Ishikawa (cell line): ENCODE measurements at regions not wholly inside any gene's neighbourhood (a gene's known extent, or its start where the extent isn't known, plus 50 kb on each side); places are given as distances from the start of the nearest gene placed in this dataset.

Source experiments
- CEBPB ChIP-seq: IDR thresholded peaks from 2 replicates; pipeline ENCODE4 v1.6.1; 2012
- CREB1 ChIP-seq: IDR thresholded peaks from 2 replicates; pipeline ENCODE4 v1.6.1; 2012; ENCODE audit warnings: low read depth
- EGR1 ChIP-seq: IDR thresholded peaks from 2 replicates; pipeline ENCODE4 v1.6.1; 2012
- EP300 ChIP-seq: IDR thresholded peaks from 2 replicates; pipeline ENCODE4 v1.6.1; 2012; ENCODE audit warnings: borderline replicate concordance
- FOXM1 ChIP-seq: IDR thresholded peaks from 2 replicates; pipeline ENCODE4 v1.6.1; 2012; ENCODE audit warnings: low read depth, borderline replicate concordance
- NFIC ChIP-seq: IDR thresholded peaks from 2 replicates; pipeline ENCODE4 v1.6.1; 2012
- RAD21 ChIP-seq: IDR thresholded peaks from 2 replicates; pipeline ENCODE4 v1.6.1; 2012; ENCODE audit warnings: low read depth
- TAF1 ChIP-seq: IDR thresholded peaks from 2 replicates; pipeline ENCODE4 v1.6.1; 2012; ENCODE audit warnings: low read depth, mild to moderate bottlenecking
- TCF12 ChIP-seq: IDR thresholded peaks from 2 replicates; pipeline ENCODE4 v1.6.1; 2012; ENCODE audit warnings: low read depth
- TEAD4 ChIP-seq: IDR thresholded peaks from 2 replicates; pipeline ENCODE4 v1.6.1; 2012
- YY1 ChIP-seq: IDR thresholded peaks from 2 replicates; pipeline ENCODE4 v1.6.1; 2012; ENCODE audit warnings: low read depth
- ZBTB7A ChIP-seq: IDR thresholded peaks from 2 replicates; pipeline ENCODE4 v1.6.1; 2012; ENCODE audit warnings: low read depth
- TF ChIP-seq, protein P1 (sequence below): IDR thresholded peaks from 2 replicates; pipeline ENCODE4 v1.6.1; 2012
- TF ChIP-seq, protein P2 (sequence below): IDR thresholded peaks from 2 replicates; pipeline ENCODE4 v1.6.1; 2012; ENCODE audit warnings: low read depth, mild to moderate bottlenecking
- TF ChIP-seq, protein P3 (sequence below): IDR thresholded peaks from 2 replicates; pipeline ENCODE4 v1.6.1; 2012

DNA sequence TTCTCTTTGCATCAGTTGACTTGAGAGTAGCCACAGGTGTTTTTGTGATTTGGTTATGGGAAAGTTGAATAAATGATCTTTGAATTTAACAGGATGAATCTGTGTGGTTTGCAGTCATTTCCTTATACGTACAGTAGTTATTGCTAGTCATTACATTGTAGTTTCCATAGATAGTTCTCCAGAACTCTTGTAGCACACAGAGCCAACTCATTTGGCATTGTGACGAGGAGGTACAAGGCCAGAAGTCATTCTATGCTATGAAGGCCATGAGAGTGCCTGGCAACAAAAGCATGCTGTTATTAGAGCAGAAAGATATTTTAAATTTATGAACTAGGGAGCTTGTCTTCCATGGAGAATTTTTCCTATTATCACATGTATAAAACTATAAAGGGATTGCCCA lies 973.0 kb upstream of the CHAC2 start:
- TF ChIP-seq RAD21 (no peak), TAF1 (no peak), ZBTB7A (no peak), FOXM1 (no peak), NFIC (no peak), EGR1 (no peak)

DNA sequence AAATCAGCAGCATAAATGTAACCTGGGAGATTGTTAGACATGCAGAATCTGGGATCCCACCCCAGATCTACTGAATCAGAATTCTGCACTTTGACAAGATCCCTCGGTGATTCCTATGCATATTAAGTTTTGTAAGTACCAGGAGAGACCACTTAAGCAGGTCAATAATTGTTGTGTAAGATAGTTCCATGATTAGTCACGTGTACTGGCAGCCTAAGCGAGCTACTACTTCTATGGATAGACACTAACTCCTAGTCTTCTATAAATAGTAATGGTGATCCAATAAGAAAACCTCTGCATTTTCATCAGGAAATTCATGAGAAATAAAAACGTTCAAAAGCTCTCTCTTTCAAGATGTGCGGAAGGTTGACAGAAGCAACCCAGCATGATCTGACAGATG lies 988.2 kb upstream of the CHAC2 start:
- TF ChIP-seq TCF12 (no peak), CEBPB (no peak), TEAD4 (no peak), EGR1 (no peak), TAF1 (no peak), RAD21 (no peak)
- TF ChIP-seq, protein P1, sequence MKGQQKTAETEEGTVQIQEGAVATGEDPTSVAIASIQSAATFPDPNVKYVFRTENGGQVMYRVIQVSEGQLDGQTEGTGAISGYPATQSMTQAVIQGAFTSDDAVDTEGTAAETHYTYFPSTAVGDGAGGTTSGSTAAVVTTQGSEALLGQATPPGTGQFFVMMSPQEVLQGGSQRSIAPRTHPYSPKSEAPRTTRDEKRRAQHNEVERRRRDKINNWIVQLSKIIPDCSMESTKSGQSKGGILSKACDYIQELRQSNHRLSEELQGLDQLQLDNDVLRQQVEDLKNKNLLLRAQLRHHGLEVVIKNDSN, result no peak
- TF ChIP-seq, protein P2, sequence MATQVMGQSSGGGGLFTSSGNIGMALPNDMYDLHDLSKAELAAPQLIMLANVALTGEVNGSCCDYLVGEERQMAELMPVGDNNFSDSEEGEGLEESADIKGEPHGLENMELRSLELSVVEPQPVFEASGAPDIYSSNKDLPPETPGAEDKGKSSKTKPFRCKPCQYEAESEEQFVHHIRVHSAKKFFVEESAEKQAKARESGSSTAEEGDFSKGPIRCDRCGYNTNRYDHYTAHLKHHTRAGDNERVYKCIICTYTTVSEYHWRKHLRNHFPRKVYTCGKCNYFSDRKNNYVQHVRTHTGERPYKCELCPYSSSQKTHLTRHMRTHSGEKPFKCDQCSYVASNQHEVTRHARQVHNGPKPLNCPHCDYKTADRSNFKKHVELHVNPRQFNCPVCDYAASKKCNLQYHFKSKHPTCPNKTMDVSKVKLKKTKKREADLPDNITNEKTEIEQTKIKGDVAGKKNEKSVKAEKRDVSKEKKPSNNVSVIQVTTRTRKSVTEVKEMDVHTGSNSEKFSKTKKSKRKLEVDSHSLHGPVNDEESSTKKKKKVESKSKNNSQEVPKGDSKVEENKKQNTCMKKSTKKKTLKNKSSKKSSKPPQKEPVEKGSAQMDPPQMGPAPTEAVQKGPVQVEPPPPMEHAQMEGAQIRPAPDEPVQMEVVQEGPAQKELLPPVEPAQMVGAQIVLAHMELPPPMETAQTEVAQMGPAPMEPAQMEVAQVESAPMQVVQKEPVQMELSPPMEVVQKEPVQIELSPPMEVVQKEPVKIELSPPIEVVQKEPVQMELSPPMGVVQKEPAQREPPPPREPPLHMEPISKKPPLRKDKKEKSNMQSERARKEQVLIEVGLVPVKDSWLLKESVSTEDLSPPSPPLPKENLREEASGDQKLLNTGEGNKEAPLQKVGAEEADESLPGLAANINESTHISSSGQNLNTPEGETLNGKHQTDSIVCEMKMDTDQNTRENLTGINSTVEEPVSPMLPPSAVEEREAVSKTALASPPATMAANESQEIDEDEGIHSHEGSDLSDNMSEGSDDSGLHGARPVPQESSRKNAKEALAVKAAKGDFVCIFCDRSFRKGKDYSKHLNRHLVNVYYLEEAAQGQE, result no peak

DNA sequence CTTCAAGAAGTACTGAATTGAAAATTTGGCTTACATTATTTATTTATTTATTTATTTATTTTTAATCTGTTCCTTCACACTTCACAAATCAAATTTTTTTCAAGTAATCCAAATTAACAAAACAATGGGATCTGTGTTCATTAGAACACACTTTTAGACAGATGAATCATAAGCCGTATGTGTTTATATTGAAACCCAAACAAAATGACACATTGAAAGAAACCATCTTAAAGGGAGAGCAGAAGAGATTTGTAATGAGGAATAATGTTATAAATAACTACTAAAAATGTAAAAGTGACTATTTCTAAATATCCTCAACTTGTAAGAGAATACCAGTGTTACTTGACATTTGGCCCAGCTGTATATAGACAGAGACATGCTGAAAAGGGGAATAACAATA lies 991.0 kb upstream of the CHAC2 start:
- TF ChIP-seq EP300 (no peak), TAF1 (no peak), ZBTB7A (no peak), NFIC (no peak), YY1 (no peak), RAD21 (no peak), FOXM1 (no peak), CEBPB (no peak), CREB1 (no peak), TEAD4 (no peak), TCF12 (no peak), EGR1 (no peak)
- TF ChIP-seq, protein P2, result no peak
- TF ChIP-seq, protein P3, sequence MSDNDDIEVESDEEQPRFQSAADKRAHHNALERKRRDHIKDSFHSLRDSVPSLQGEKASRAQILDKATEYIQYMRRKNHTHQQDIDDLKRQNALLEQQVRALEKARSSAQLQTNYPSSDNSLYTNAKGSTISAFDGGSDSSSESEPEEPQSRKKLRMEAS, result no peak
- TF ChIP-seq, protein P1, result no peak

DNA sequence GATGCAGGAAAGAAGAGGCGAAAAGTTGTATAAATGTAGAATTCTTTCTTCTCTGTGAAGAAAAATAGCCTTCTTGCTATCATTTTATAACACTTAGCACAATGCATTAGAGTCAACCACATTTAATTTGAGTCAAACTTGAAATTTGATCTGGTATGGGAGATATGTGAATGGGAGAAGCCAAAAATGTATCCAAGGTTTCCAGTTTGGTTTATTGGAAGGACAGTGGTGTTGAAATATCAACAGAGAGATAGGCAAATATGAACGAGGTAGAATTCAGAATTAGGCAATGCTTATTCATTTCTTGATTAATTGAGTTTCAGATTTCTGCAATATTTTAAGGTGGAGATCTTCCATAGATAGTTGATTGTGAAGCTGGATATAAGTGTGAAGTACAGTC lies 991.9 kb upstream of the CHAC2 start:
- no peak for TF ChIP-seq CEBPB
- no peak for TF ChIP-seq TAF1
- TF ChIP-seq TEAD4, result no peak
- TF ChIP-seq EGR1, result no peak
- TF ChIP-seq CREB1, result no peak
- no peak for TF ChIP-seq ZBTB7A
- no peak for TF ChIP-seq YY1
- TF ChIP-seq, protein P3, result no peak
- no peak for TF ChIP-seq TCF12
- TF ChIP-seq FOXM1, result no peak
- no peak for TF ChIP-seq NFIC
- TF ChIP-seq RAD21, result no peak
- TF ChIP-seq EP300, result no peak
- TF ChIP-seq, protein P1, result no peak
- TF ChIP-seq, protein P2, result no peak

DNA sequence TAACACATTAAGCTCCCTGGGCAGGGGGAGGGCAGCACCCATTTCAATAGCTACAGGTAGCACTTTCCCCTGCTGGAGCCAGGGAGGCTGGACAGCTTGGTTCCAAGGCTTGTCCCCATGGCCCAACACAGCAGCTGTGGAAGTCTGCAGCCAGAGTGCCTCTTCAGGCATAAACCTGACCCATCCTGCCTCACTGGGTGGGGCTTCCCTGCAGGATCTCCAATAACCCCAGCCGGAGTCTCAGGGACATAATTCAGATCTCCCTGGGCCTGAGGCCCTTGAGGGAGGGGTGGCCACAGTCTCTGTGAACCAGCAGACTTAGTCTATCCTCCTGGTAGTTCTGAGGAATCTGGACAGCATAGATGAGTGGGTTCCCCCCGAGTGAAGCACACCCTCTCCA lies 1001.9 kb upstream of the CHAC2 start:
- TF ChIP-seq CREB1, result no peak
- no peak for TF ChIP-seq YY1
